Mucosa of descending colon (tissue), 3 donors: ENCODE measurements at regions not wholly inside any gene's neighbourhood (a gene's known extent, or its start where the extent isn't known, plus 50 kb on each side); places are given as distances from the start of the nearest gene placed in this dataset.

Source experiments
- ATAC-seq: fragments of 200-7000 bp; cut with Tn5 transposase; one replicate; pipeline ENCODE4 v1.9.1; 2020; ENCODE audit warnings: mild to moderate bottlenecking, moderate library complexity
- DNase-seq, 3 donors: peaks; one replicate each; pipeline ENCODE4 v3.0.0-alpha.2; 2020
- H3K36me3 ChIP-seq: fragments of 200-600 bp; one replicate; pipeline ENCODE4 v1.8.0; 2021; ENCODE audit warnings: low read depth, mild to moderate bottlenecking
- H3K4me1 ChIP-seq: fragments of 200-600 bp; one replicate; pipeline ENCODE4 v1.8.0; 2021; ENCODE audit warnings: low read depth, mild to moderate bottlenecking
- H3K4me3 ChIP-seq: fragments of 200-600 bp; one replicate; pipeline ENCODE4 v1.8.0; 2021; ENCODE audit warnings: mild to moderate bottlenecking
- H3K9me3 ChIP-seq: fragments of 200-600 bp; one replicate; pipeline ENCODE4 v1.8.0; 2021; ENCODE audit warnings: mild to moderate bottlenecking
- CTCF ChIP-seq: fragments of 200-600 bp; IDR thresholded peaks from one replicate; pipeline ENCODE4 v1.8.0; 2022; ENCODE audit warnings: antibody characterized with exemption, mild to moderate bottlenecking
- intact Hi-C, 2 donors: fragments of 100-400 bp; cut with DNase I in 1 of 2; cut with micrococcal nuclease in 1 of 2; formaldehyde crosslinking; loops; one replicate each; pipeline versions ENCODE4 v1.11.0 to v1.11.1; 2022; cut with DNase I, micrococcal nuclease
- donor health status: DM: no; HTN: no; CAD: no; lungs with moderate emphysema.
- donor health status: DM: no; HTN: no; CAD: no.
- donor health status: DM: no; HTN: yes; CAD: no.

DNA sequence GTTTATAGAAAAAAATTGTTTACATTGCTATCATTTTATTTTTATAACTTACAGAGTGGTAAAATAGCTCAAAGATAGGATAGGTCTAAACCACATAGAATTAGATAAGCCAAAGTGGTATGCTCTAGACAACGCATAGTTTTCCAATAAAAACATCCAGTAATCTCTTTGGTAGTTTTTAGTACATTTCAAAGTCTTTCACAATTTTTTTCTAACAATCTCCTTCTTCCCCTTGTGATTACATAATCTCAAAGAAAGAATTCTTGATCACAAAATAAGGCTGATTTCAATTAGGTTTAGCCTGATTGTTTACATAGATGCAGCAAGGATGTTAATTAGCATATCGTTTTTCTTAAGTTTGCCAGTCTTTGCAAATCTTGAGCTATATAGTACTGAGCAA, 460.0 kb downstream of the FUT8 start:
- Histone ChIP-seq H3K9me3 (peaks cover 3% of the 10 kb centered on the region), H3K36me3 (no peaks in the 10 kb centered on the region), H3K4me1 (no peaks in the 10 kb centered on the region), H3K4me3 (no peak overlapping the region)
- DNase-seq (no peak), ATAC-seq (no peak)
- TF ChIP-seq CTCF: no peak
- intact Hi-C loops: no loop called here

GRCh38 chr14:65877166-65877565, 464.6 kb downstream of the FUT8 start:
- intact Hi-C loops: no loop called here
- Histone ChIP-seq H3K4me3 (no peak overlapping the region), H3K4me1 (no peaks in the 10 kb centered on the region), H3K36me3 (no peaks in the 10 kb centered on the region), H3K9me3 (peaks cover 3% of the 10 kb centered on the region)
- DNase-seq: no peak
- no peak for TF ChIP-seq CTCF
- ATAC-seq: no peak

GRCh38 chr14:65877624-65878023, 465.1 kb downstream of the FUT8 start:
- Histone ChIP-seq H3K9me3 (peaks cover 3% of the 10 kb centered on the region), H3K4me3 (no peak overlapping the region), H3K4me1 (no peaks in the 10 kb centered on the region), H3K36me3 (no peaks in the 10 kb centered on the region)
- no peak for ATAC-seq
- intact Hi-C loops: no loop called here
- TF ChIP-seq CTCF: no peak
- no peak for DNase-seq

DNA sequence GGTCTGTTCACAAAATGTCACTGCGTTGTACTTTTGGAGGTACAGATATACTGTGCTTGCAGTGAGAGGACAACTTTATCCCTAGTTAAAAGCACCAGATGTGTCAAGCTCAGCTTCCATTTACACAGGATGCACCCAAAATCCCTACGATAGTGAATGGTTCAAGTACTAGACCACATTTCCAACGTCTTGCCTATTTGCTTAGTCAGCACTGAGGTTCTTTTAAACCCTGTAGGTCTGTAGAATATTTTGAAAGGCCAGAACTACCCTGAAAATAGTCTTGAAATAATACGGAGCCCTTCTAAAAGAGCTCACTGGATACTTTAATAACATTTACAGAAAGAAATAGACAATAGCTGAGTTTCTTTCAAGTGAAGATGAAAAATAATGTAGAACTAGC, 466.1 kb downstream of the FUT8 start:
- Histone ChIP-seq H3K9me3 (peaks cover 3% of the 10 kb centered on the region), H3K4me3 (no peak overlapping the region), H3K36me3 (no peaks in the 10 kb centered on the region), H3K4me1 (no peaks in the 10 kb centered on the region)
- intact Hi-C loops: no loop called here
- ATAC-seq (no peak), DNase-seq (no peak)
- no peak for TF ChIP-seq CTCF

DNA sequence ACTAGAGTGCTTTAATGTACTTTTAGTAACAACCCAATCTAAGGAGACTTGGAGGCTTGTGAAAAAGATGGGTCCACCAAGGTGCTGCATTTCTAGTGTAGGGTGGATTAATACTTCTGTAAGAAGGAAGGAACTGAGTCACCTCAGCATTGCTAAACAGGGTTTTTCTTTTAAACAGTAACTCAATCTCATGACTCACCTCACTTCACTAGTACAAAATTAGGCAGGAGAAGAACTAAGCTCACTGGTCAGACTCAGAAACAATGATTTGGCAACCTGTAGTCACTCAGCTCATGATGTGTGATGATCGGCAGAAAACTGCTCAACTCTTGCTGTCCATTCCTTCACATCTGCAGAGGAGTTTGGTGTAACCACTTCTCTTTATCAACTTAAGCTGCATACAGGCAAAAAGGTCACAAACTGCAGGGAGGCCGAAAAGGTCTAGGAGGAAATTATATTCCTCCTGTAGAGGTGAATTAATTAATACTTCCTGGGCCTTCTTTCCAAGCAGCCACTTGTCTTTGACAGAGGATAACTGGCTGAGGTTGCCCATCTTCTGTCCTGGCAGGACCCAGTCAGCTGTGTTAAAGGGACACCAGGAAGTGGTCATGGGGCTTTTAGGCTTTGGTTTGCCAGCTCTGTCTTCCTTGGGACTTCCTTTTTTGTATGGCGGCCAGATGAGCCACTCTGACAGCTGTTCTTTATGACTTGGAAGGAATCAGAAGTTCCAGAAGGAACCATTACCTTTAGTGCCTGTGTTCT, 466.9 kb downstream of the FUT8 start:
- ATAC-seq: no peak
- DNase-seq: no peak
- Histone ChIP-seq H3K4me3 (no peak overlapping the region), H3K4me1 (no peaks in the 10 kb centered on the region), H3K9me3 (peaks cover 3% of the 10 kb centered on the region), H3K36me3 (no peaks in the 10 kb centered on the region)
- intact Hi-C loops: no loop called here
- TF ChIP-seq CTCF: no peak

DNA sequence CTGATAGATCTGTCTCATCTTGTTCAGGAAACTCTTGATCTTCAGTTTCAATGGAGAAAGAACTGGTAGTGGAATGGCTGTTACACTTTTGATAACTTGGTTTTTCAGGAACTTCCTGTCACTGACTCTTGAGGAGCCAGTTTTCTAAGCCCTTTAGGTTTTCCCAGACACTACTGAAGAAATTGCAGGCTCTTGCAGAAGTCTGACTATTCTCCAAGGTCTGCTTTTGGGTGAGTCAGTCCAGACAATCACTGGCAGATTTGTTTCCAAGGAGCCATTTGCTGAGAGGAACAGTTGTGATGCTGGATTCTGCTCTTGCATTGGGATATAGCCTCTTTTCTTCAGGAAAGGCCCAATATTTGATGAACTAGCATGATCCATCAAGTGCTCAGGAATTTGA, 468.0 kb downstream of the FUT8 start:
- no peak for ATAC-seq
- intact Hi-C loops: no loop called here
- DNase-seq: no peak

More for the DNA sequence above, 468.0 kb downstream of the FUT8 start:
- Histone ChIP-seq H3K36me3 (no peaks in the 10 kb centered on the region), H3K4me3 (no peak overlapping the region), H3K4me1 (no peaks in the 10 kb centered on the region), H3K9me3 (peaks cover 2% of the 10 kb centered on the region)
- TF ChIP-seq CTCF: no peak
